IPS-NIHi7 (cell line): ENCODE measurements at regions not wholly inside any gene's neighbourhood (a gene's known extent, or its start where the extent isn't known, plus 50 kb on each side); places are given as distances from the start of the nearest gene placed in this dataset.
A peak's percentile ranks its signal among the peaks of the same experiment; 100 is the strongest.

ENCODE experiments used
- DNase-seq: peaks from one replicate; pipeline ENCODE4 v3.0.0; 2012; ENCODE audit warnings: mixed read lengths; ENCODE audit errors: extremely low spot score

DNA sequence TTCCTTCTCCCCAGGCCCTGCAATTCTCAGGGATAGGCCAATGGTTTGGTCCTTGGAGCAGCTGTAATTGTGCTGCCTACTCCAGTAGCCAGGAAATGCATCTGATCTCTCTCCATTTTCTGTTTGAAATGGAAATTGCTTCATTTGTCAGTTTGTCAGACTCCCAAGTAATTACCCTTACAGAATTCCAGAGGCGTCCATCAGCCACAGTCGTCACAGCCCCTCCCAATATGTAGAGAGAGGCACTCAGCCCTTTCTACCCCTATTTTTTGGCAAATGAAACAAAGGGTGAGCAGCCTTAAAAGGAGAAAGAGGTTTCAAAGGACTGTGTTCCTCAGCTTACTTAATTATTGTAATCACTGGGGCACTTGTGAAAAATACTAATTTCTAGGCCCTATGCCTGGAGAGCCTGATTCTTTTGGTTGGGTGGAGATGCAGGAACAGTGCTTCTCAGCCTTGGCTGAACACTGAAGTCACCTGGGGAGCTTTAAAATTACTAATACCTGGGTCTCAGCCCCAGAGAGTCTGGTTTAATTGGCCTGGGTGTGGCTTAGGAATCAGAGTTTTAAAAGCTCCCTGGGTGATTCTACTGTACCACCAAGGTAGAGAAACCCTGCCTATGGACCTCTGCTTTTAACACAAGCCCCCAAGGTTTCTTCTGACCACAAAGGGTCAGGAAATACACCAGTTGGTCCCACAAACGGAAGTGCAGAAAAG, 190.0 kb downstream of the EMP1 start:
- no peak for DNase-seq

DNA sequence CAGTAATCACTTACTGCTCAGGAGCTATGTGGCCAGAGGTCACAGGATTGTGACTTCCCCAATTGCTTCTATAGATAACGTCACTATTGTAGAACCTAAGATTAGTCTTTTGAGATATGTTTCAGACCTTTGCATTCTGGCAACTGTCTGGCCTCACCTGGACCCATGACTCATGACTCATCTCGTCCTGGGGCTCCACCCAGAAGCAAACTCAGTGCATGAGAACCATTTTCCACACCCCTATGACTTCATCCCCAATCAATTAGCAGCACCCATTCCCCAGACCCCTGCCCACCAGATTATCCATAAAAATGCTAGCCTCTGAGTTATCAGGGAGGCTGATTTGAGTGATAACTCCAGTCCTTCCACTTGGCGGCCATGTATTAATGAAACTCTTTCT, 186.9 kb downstream of the EMP1 start:
- no peak for DNase-seq

DNA sequence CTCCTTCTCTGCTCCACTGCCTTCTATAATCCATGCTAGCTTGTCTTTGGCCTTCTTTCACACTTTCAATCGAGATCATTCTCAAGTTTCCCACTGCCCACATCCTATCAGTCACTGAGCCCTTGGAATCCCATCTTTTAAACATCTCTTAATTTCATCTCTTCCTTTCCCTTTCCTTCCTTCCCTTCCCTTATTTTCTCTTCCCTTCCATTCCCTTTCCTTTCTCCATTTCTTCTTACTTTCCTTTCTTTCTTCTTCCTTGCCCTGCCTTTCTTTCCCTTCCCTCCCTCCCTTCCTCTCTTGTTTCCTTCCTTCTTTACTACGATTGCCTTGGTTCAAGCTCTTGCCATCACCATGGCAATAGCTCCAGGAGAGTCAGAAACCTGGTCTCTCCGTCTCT, 183.8 kb downstream of the EMP1 start:
- no peak for DNase-seq

DNA sequence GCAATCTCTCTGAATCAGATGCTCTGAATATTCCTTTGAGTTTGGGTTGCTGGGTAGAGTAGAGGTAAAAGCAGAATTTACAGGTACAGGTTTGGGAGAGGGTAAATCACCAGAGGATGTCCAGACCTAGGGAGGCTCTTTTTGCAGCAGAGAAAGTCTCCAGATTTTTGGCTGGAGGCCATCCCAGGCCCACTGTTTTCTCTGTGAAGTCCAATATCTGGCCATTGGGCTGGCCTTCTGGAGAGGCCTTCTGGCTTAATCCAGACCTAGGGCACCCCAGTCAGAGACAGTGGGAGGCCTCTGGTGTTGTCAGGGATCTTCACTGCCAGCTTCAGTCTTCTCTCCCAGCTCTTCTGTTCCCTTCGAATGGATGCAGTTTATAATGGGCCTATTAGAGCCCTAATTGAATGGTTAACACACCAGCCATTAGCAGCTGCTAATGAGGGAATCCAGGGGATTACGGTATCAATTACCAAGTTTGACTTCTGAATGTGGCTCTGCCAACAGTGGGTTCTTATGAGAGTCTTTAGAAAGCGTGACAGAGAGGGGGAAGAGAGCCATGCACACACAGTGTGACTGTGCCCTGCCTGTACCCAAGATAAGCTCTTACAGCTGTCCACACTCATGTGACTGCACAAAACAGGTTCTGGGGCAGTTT, 183.1 kb downstream of the EMP1 start:
- no peak for DNase-seq

DNA sequence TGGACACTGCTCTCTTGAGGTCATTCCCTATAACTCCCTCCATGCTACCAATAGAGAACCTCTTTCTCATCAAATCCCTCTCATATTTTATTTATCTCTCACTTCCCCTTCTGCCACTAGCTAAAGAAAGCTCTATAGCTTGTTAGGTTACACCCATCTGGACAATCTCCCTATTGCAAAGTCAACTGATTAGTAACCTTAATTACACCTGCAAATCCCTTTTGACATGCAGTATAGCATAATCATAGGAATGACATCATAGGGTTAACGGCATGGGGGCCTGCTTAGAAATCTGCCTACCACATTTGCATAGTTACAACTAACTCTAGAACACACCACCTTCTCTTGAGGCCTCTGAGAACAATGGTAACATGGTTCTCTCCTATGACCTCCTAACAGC, 181.2 kb downstream of the EMP1 start:
- DNase-seq, result no peak

DNA sequence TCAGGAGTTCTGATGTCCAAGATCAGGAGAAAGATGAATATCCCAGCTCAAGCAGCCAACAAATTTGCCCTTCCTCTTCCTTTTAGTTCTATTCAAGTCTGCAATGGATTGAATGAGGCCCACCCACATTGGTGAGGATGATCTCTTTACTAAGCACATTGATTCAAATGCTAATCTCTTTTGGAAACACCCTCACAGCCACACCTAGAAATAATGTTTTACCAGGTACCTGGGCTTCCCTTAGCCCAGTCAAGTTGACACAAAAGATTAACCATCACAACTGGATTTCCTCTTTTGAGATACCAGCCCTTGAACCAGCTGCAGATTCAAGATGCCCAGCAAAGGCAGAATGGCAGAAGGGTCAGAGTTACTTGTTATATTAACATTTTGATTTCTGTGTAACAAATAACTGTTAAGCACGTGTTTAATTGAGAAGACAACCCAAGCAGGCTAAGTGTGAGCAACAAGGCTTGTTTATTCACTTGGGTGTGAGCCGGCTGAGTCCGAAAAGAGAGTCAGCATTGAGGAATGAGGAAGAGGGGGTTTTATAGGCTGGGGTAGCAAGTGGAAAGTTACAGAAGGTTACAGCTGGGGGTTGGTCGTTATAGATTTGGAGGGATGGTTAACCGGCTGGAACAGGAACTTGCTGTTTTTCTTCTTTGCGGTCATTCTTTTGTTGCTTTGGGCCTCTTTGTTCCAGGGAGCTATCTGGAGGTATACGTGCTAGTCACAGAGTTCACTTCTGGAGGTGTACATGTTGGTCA, 180.3 kb downstream of the EMP1 start:
- DNase-seq, result no peak

DNA sequence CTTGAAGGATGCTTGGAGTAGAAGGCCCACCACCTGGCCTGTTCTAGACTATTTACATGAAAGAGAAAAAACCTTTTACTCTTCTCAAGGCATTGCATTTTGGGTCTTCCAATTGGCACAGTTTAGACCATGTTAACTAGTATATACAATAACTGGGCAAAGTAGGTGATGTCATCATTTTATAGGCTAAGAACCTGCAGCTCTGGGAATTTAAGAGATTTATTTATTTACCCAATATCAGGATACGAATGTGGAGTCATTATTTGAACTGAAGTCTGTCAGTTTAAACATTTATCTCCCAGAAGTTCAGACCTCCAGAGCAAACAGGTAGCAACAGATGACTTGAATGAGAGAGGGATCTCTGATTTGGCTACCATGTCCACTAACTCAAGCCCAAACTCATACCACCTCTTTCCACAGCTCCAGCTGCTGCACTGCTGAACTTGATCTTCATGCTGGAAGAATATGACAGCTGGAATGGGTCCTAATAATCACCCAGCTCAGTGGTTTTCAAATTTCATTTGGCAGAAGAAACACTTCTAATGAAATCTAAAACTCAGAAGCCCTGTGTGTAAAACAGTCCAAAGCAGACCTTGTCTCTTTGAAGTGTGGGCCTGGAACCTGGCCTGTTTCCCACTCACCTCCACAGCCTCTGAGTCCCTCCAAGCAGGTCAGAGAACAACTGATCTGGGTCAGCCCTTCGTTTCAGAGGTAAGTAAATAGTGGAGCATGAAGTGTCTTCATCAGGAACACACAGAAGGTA, 179.2 kb downstream of the EMP1 start:
- no peak for DNase-seq

DNA sequence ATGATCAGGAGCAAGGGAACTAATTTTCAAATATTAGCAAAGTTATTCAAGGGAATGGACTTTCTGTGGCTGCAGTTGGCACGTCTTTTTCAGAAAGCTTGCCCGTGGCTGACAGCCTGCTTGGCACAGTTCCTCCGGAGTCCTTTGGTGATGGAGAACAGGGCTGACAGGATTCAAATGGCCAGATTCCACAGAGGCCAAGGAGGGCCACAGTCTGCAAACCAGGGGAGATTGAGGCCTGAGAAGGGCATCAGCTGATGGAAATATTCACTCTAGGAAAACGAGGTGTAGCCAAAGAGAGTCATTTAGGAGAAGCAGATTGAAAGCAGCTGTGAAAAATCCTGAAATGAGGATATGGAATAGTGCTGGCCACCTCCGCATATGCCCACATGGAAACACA, 178.3 kb downstream of the EMP1 start:
- DNase-seq, result no peak

DNA sequence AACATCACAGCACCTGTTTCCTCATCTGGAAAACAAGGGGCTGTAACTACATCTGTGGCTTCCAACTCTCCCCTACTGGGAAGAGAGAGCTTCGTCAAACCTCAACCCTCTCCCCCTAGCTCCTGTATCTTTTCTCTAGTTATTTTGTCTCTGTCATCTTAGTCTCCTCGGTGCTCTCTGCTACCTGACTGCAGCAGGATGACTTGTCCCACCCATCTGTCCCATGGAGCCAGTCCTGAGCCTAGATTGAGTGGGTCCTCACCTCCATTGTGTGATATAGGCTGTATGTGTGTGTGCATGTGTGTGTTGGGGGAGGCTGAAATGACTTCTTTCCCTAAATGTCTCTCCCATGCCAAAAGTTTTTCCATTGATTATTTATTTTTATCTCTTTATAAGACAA, 177.3 kb downstream of the EMP1 start:
- DNase-seq, result no peak

DNA sequence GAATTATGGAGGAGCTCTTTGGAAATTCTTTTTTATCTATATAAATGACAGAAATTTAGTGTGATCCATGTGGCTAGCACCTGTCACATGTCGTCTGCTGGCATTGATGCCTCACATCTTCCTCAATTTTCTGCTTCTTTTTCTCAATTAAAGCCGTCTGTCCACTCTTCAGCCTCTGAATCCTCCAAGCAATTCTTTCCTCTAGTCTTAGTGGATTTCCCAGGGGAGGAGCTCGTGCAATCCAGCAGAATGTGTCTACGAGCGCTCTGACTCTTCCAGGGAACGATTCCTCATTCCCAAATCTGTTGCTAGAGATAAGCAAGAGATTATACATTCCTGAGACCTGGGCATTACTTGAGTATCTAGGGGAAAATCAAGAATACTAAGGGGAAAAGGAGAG, 176.6 kb downstream of the EMP1 start:
- DNase-seq, result no peak

DNA sequence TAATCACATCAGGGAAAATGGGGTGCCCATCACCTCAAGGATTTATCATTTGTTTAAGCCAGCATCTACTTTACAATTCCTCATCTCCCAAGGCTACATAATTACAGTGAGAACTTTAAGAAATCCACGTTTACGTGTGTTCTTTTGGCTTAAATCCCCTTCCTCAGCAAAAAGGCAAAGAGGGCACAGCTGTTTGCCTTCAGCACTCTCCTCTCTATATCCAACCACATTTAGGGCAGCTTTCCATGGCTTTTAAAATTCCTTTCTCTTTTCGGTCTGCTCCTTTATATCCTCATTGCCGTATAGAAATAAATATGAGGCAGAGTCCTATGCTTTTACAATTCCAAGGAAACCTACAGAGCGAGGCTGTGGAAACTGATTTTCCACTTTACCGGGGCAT, 175.9 kb downstream of the EMP1 start:
- DNase-seq, result no peak

DNA sequence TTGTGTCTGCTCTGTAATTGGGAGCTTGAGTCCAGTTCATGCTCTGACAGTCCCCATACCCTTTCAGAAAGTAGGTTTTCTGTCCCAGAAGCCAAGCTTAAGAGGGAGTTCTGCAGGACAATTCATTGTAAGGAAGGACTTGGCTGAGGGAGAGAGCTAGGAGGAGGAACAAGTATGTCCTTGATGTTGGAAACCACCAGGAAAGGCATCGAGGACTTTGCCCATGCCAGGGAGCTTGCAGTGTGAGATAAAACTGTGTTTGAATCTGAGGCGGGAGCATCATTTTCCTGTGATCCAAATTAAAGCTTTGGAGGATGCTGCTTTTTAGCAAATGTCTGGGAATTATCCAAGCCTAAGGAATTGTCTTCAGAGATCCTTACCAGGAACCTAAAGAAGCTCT, 175.3 kb downstream of the EMP1 start:
- no peak for DNase-seq

DNA sequence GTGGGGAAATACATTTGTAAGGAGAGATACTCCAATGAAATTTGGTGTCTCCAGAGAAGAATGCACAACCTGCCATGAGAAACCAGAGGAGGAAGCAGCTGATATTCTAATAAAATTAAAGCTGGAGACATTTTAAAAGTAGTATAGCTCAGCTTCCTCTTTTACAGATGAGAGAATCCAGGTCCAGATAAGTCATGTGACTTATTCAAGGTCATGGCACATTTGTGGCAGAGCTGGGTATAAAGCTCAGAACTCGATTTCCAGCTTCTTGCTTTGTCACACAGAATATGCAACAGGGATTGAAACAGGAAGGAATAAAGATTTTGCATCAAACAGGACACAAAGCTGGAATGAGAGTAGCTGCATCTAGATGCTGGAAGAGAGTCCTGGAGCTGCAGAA, 174.8 kb downstream of the EMP1 start:
- DNase-seq, result no peak

DNA sequence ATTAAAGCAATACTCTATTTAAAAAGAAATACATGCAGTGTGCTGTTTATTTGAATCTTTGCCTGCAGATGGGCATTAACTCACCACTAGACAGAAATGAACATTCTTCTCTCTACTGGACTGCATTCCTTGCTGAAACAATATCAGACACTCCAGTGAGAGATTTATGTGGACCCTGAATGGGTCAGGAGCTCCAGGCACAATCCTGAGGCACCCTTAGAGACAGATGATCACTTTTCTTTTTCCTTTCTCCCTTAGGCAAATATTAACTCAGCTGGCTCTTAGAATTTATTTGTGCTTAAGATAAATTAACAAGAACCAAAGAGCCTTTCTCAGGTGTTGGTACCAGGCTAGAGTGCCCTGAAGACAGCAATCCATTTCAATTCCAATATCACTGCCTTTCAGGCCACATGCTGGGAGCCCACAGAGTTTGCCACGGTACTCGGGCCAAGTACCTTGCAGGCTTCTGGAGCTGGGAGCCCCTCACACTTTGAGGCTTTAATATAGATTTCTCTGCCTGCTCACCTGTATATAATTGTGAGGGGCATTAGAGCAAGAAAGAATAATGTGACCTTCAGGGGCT, 173.0 kb downstream of the EMP1 start:
- no peak for DNase-seq

DNA sequence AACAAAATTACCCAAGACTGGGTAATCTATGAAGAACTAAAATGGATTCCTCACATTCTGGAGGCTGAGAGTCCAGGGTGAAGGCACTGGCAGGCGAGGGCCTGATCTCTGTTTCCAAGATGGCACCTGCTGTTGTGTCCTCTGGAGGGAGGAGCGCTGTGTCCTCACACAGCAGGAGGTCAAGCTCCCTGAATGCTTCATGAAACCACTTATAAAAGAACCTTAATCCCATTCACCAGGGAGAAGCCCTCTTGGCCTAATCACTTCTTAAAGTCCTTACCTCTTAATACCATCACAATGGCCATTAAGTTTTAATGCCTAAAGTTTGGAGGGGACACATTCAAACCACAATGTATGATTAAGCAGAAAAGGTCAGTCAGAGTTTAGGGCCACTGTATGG, 172.4 kb downstream of the EMP1 start:
- no peak for DNase-seq

DNA sequence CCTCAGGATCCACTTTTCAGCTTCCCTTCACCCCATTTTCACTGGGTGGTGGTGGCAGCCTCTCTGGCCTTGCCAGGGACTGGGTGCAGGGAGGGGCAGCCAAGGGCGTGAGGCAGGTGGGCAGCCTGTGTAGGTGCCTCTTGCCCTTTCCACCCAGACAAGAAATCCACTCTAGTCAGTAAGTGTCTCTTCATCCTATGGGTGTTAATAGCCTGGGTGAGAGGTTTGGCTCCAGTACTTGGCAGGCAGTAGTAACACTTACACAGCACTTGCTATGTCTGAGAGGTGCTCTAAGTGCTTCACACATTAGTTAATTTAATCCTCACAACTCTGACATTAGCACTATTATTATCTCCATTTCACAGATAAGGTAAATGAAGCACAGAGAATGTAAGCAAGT, 171.9 kb downstream of the EMP1 start:
- DNase-seq, result no peak

DNA sequence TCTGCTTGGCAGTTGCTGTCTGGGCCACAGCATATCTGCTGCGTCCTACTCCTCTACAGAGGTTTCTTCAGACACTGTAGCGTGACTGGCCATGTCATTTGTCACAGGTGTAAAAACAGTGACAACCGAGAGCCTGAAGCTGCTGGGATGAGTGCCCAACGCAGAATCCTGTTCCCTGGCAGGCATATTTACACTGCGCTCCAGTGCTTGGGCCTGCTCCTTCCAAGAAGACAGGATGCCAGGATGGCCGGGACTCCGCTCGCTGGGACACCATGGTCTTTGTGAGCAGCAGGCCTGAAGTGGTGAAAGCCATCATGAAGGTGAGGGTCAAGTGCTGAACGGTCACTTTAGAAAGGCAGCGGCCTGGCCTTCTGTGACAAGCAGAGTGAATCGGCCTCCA, 171.4 kb downstream of the EMP1 start:
- no peak for DNase-seq

DNA sequence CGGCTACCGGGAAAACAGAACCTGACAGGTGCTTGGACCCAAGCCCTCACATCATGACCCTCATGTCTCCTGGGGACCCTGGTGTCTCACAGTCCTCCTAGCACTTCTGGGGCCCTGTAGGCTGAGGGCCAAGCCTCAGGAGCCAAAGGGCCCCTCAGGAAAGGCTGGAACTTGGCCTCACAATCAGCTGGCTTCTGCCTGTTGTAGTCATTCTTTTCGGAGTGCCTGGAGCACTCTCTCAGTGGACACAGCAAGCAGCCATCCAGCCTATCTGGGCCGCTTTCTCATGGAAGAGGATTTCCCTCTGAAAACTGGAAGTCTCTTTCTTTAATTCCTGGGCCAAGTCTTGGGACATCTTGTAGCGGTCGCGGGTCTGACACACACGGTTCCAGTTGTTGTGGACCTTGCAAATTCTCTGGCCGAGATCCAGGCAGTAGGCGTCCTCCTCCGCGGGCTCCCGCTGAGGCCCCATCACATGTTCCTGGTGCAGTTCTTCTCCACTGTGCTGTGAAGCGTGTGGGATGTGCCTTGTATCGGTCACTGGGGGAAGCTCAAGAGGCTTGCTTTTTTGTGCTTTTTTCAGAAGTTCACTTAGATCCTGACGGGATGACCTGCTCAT, 169.3 kb downstream of the EMP1 start:
- no peak for DNase-seq

DNA sequence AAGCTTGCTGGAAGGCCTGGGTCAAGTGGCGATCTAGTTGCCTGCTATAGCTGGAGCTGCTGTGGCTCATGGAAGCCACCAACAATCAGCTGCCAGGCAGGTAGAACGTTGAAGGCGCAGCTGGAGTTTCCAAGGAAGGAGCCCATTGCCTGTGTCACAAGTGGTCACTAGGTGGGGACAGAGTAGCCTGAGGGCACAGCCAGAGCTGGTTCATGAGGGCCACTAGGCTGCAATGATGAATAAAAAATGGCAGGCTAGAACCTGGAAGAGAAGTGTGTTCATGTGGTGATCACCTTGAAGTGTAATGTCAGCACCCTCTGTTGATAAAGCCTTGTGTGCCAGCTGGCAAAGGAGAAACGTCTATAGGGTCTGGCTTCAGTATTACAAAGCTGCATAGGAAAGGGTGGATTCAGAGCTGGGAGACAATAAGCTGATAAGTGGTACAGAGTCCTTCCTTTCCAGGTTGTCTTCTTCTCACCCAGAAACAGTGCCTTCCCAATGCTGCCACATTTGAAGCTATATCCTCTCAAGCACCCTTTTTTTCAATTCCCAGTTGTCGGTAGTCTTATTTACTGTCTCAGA, 165.8 kb downstream of the EMP1 start:
- peak; percentile 85 for DNase-seq

DNA sequence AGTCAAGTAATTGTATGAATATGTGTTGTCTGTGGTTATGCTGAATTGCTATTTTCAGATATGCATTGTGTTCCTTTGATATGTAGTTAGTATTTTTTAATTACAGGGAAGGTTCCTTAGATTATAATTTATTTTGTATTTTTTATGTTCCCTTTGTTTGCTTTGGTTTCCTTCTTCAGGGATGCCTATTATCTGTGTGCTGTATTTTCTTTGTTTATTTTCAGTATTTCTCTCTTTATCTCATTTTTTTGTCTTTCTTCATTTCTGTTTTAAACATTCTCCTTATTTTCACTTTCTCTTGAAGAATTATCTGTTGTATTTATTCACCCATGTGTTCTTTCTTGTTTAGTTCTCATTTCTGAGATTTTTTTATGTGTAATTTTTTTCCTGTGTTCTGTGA, 163.1 kb downstream of the EMP1 start:
- DNase-seq, result no peak

DNA sequence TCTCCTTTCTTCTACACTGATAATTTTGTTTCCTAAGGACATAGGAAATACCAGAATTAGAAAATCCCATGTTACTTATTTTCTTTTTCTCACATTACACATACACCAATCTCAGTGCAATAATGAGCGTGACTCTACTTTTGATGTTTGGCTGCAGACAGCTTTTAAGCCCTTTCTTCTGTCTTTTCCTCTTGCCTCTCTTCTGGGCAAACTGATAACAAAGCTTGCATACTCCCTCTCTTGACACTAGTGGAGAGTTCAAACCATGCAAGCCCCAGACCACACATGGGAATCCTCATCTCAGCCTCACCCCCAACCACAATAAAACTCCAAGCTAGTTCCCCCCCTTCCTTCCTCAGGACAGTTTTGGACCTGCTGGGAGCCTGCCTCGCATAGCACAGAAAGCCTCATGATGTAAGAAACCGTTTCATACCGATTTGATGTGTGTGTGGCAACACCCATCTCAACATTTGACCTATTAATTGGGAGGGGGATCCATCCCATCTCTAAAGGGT, 161.9 kb downstream of the EMP1 start:
- DNase-seq, result no peak
